Mesenchymal stem cell (in vitro differentiated cells and primary cell): ENCODE measurements at regions not wholly inside any gene's neighbourhood (a gene's known extent, or its start where the extent isn't known, plus 50 kb on each side); places are given as distances from the start of the nearest gene placed in this dataset.

Experiments
- DNase-seq: peaks from one replicate; pipeline ENCODE4 v3.0.0-alpha.2; 2013
- H2AFZ ChIP-seq: one replicate; pipeline ENCODE4 v1.6.1; 2013; ENCODE audit warnings: low read depth, mild to moderate bottlenecking, control low read depth, inconsistent platforms, low read length, moderate library complexity
- H2AK5ac ChIP-seq: 2 replicates; pipeline ENCODE4 v1.6.1; 2013; ENCODE audit warnings: low read length, moderate library complexity, mild to moderate bottlenecking, inconsistent platforms; ENCODE audit not compliant: severe bottlenecking
- H2BK120ac ChIP-seq: one replicate; pipeline ENCODE4 v1.6.1; 2013; ENCODE audit warnings: low read depth, mild to moderate bottlenecking, inconsistent platforms, low read length, moderate library complexity
- H2BK12ac ChIP-seq, 2 experiments: one replicate each; pipeline ENCODE4 v1.6.1; 2013; ENCODE audit warnings: inconsistent platforms in 2 of 2, low read length in 2 of 2, mild to moderate bottlenecking in 2 of 2, moderate library complexity in 2 of 2, control low read depth in 1 of 2
- H2BK15ac ChIP-seq: one replicate; pipeline ENCODE4 v1.6.1; 2013; ENCODE audit warnings: mild to moderate bottlenecking, low read depth, inconsistent platforms; ENCODE audit not compliant: poor library complexity, severe bottlenecking
- H2BK5ac ChIP-seq: 2 replicates; pipeline ENCODE4 v1.6.1; 2013; ENCODE audit warnings: low read depth, mild to moderate bottlenecking, low read length, control low read depth, inconsistent platforms; ENCODE audit not compliant: poor library complexity, severe bottlenecking
- H3K14ac ChIP-seq, 2 experiments: one replicate each; pipeline ENCODE4 v1.6.1; 2013; ENCODE audit warnings: inconsistent platforms in 2 of 2, low read length in 2 of 2, control low read depth in 1 of 2, mild to moderate bottlenecking in 1 of 2, moderate library complexity in 1 of 2
- H3K18ac ChIP-seq, 2 experiments: one replicate each; pipeline ENCODE4 v1.6.1; 2013; ENCODE audit warnings: inconsistent platforms in 2 of 2, low read length in 2 of 2, control low read depth in 1 of 2, low read depth in 1 of 2, mild to moderate bottlenecking in 1 of 2
- H3K23ac ChIP-seq, 2 experiments: one replicate each; pipeline ENCODE4 v1.6.1; 2013; ENCODE audit warnings: inconsistent platforms in 2 of 2, low read length in 2 of 2, mild to moderate bottlenecking in 2 of 2, moderate library complexity in 2 of 2, control low read depth in 1 of 2
- H3K27ac ChIP-seq: 2 replicates; pipeline ENCODE4 v1.5.1; 2013; ENCODE audit warnings: mild to moderate bottlenecking, moderate library complexity, low read length, control low read depth, inconsistent platforms; ENCODE audit not compliant: poor library complexity, severe bottlenecking
- H3K27me3 ChIP-seq, 2 experiments: 2 replicates each; pipeline versions ENCODE4 v1.6.1 to v1.7.0; 2013; ENCODE audit warnings: low read length in 2 of 2, mild to moderate bottlenecking in 2 of 2, moderate library complexity in 2 of 2, control low read depth in 1 of 2, inconsistent platforms in 1 of 2; ENCODE audit not compliant: control insufficient read depth in 1 of 2, insufficient read depth in 1 of 2
- H3K36me3 ChIP-seq, 2 experiments: 2 replicates each; pipeline versions ENCODE4 v1.6.1 to v1.7.0; 2013; ENCODE audit warnings: low read length in 2 of 2, control low read depth in 1 of 2, inconsistent platforms in 1 of 2, low read depth in 1 of 2, mild to moderate bottlenecking in 1 of 2; ENCODE audit not compliant: insufficient read depth in 2 of 2, control insufficient read depth in 1 of 2
- H3K4ac ChIP-seq, 2 experiments: one replicate each; pipeline ENCODE4 v1.6.1; 2013; ENCODE audit warnings: inconsistent platforms in 2 of 2, low read length in 2 of 2, mild to moderate bottlenecking in 2 of 2, moderate library complexity in 2 of 2, control low read depth in 1 of 2, low read depth in 1 of 2
- H3K4me1 ChIP-seq: 2 replicates; pipeline ENCODE4 v1.6.1; 2013; ENCODE audit warnings: low read depth, low read length, control low read depth; ENCODE audit not compliant: control insufficient read depth, insufficient read depth
- H3K4me2 ChIP-seq: 2 replicates; pipeline ENCODE4 v1.6.1; 2013; ENCODE audit warnings: low read length, mild to moderate bottlenecking, inconsistent platforms; ENCODE audit not compliant: poor library complexity, severe bottlenecking
- H3K4me3 ChIP-seq, 2 experiments: 2 replicates each; pipeline versions ENCODE4 v1.5.1 to v1.7.0; 2013; ENCODE audit warnings: low read length in 2 of 2, mild to moderate bottlenecking in 2 of 2, control low read depth in 1 of 2, low read depth in 1 of 2; ENCODE audit not compliant: insufficient read depth in 1 of 2
- H3K79me1 ChIP-seq: replicated peaks from 2 replicates; pipeline ENCODE4 v1.6.1; 2013; ENCODE audit warnings: mild to moderate bottlenecking, control low read depth, low read length, inconsistent platforms; ENCODE audit not compliant: poor library complexity, severe bottlenecking
- H3K9ac ChIP-seq: 2 replicates; pipeline ENCODE4 v1.7.0; 2013; ENCODE audit warnings: mild to moderate bottlenecking, low read length, moderate library complexity
- H3K9me3 ChIP-seq: 2 replicates; pipeline ENCODE4 v1.7.0; 2013; ENCODE audit warnings: mild to moderate bottlenecking, low read length; ENCODE audit not compliant: control insufficient read depth
- H4K8ac ChIP-seq: one replicate; pipeline ENCODE4 v1.6.1; 2013; ENCODE audit warnings: inconsistent platforms, mild to moderate bottlenecking, low read length, moderate library complexity
- H4K91ac ChIP-seq: one replicate; pipeline ENCODE4 v1.6.1; 2013; ENCODE audit warnings: mild to moderate bottlenecking, low read length, inconsistent platforms
- WGBS: methylation state at CpG from one replicate; pipeline ENCODE4 v1.1.7; 2013; ENCODE audit warnings: mixed read lengths; 5-methylcytosine and 5-hydroxymethylcytosine counted together

DNA sequence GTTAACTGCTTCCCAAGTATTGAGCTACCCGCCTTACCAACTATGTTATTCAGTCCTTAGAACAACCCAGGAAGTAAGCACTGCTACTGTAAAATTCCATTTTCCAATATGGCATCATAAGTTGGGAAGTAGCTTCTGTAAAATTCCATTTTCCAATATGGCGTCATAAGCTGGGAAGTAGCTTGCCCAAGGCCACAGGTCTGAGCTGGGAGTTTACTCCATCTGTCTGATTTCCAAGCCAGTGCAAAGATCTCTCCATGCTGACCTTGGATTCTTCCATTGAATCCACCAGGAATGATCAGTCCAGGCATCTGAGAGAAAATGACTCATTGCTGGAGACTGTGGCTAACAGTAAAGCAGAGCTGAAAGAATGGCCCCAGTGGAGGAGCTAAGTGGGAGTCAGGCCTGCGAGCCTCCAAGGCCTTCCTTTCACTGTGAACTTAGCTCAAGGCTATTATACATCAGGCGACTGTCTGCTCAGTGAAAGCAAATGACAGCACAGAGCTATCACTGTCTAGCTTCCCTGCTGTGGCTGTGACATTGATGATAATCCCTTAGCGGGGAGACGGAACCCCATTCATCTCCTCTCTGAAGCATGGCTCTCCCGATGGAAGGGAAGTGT is 430.4 kb downstream of the HAPSTR1 start:
- Histone ChIP-seq H2AK5ac (no peak overlapping the region), H3K9me3 (no peaks in the 10 kb centered on the region), H3K27me3 (no peaks in the 10 kb centered on the region), H3K14ac (no peak overlapping the region), H4K91ac (no peak overlapping the region), H3K4ac (no peak overlapping the region), H2BK120ac (no peak overlapping the region), H2BK15ac (no peak overlapping the region), H3K23ac (no peak overlapping the region), H3K18ac (no peak overlapping the region), H3K79me1 (no peaks in the 10 kb centered on the region), H3K9ac (no peak overlapping the region), H3K27ac (no peak overlapping the region), H3K4me1 (no peaks in the 10 kb centered on the region), H2AFZ (no peak overlapping the region), H3K36me3 (no peaks in the 10 kb centered on the region), H3K4me2 (no peak overlapping the region), H2BK12ac (no peak overlapping the region), H2BK5ac (no peak overlapping the region), H3K4me3 (no peak overlapping the region), H4K8ac (no peak overlapping the region)
- no peak for DNase-seq
- 40% methylated on average over 7 of the region's 7 CpGs for WGBS

DNA sequence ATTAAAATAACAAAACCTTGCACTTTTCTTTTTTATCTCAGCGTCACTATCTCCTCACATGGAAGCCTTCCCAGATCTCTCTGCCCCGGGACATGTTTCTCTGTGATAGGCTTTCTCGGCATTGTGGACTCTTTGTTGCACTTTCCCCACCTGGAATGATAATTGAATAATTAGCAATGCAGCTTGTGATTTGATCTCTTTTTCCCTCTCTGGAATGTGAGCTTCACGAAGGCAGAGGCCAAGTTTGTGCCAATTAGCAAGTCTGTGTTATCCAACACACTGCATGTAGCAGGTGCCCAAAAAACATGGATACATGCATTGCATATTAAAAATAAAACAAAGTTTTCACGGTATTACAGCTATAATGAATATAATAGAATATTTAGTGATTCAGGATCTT is 431.2 kb downstream of the HAPSTR1 start:
- no peak overlapping the region for H3K27ac ChIP-seq
- H3K4me3 ChIP-seq: no peak overlapping the region
- no peaks in the 10 kb centered on the region for H3K9me3 ChIP-seq
- no peaks in the 10 kb centered on the region for H3K36me3 ChIP-seq
- H4K8ac ChIP-seq: no peak overlapping the region
- H3K4me2 ChIP-seq: no peak overlapping the region
- no peak overlapping the region for H3K9ac ChIP-seq
- no peaks in the 10 kb centered on the region for H3K79me1 ChIP-seq
- no peak overlapping the region for H3K14ac ChIP-seq
- no peak for DNase-seq
- no peaks in the 10 kb centered on the region for H3K27me3 ChIP-seq
- H3K18ac ChIP-seq: no peak overlapping the region
- H2BK120ac ChIP-seq: no peak overlapping the region
- H2AK5ac ChIP-seq: no peak overlapping the region
- no peak overlapping the region for H3K23ac ChIP-seq
- no peaks in the 10 kb centered on the region for H3K4me1 ChIP-seq
- H2BK12ac ChIP-seq: no peak overlapping the region
- H2BK15ac ChIP-seq: no peak overlapping the region
- WGBS: 54% methylated on average over 4 of the region's 5 CpGs
- H3K4ac ChIP-seq: no peak overlapping the region
- H4K91ac ChIP-seq: no peak overlapping the region
- no peak overlapping the region for H2AFZ ChIP-seq
- no peak overlapping the region for H2BK5ac ChIP-seq

DNA sequence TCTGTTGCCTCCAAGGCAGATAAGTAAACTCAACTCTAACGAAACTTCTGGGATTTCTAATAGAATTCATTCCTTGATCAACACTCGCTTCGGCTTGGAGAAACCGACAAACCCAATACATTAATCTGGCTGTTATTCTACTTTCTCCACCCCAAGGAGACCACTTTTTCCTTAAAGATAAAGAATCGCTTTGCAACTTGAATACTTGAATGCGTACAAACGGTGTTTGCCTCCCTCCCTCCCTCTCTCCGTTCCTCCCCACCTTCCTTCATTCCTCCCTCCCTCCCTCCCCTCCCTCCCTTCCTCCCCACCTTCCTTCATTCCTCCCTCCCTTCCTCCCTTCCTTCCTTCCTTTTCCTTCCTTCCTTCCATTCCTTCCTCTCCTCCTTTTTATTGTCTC is 432.6 kb downstream of the HAPSTR1 start:
- H3K27ac ChIP-seq: no peak overlapping the region
- no peak overlapping the region for H2AFZ ChIP-seq
- no peak overlapping the region for H4K8ac ChIP-seq
- 69% methylated on average over 7 of the region's 8 CpGs for WGBS
- H3K14ac ChIP-seq: no peak overlapping the region
- no peak overlapping the region for H3K4ac ChIP-seq
- no peak overlapping the region for H3K18ac ChIP-seq
- H3K79me1 ChIP-seq: no peaks in the 10 kb centered on the region
- H2BK15ac ChIP-seq: no peak overlapping the region
- no peaks in the 10 kb centered on the region for H3K9me3 ChIP-seq
- H2AK5ac ChIP-seq: no peak overlapping the region
- H3K23ac ChIP-seq: no peak overlapping the region
- DNase-seq: no peak
- no peaks in the 10 kb centered on the region for H3K27me3 ChIP-seq
- H3K4me1 ChIP-seq: no peaks in the 10 kb centered on the region
- no peak overlapping the region for H2BK120ac ChIP-seq
- no peak overlapping the region for H4K91ac ChIP-seq
- H3K4me3 ChIP-seq: no peak overlapping the region
- H3K9ac ChIP-seq: no peak overlapping the region
- H3K36me3 ChIP-seq: no peaks in the 10 kb centered on the region
- no peak overlapping the region for H2BK12ac ChIP-seq
- no peak overlapping the region for H3K4me2 ChIP-seq
- no peak overlapping the region for H2BK5ac ChIP-seq

DNA sequence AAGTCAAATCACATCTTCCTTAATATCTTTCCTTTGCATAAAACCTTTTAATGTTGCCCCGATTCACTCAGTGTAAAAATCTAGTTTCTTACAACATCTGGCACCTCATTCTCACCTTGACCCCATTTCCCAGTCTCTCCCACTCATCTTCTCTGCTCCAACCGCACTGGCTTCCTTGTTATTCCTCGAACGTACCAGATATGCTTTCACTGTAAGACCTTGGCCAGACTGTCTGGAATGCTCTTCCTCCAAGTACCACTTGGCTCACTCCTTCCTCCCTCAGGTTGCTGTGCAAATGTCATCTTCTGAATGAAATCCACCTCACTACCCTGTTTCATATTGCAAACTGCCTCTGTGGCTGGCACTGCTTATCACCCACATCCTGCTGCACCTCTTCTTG is 433.6 kb downstream of the HAPSTR1 start:
- H3K4me1 ChIP-seq: no peaks in the 10 kb centered on the region
- no peak overlapping the region for H2BK12ac ChIP-seq
- no peak overlapping the region for H2BK15ac ChIP-seq
- no peak overlapping the region for H2BK5ac ChIP-seq
- no peak overlapping the region for H2BK120ac ChIP-seq
- H3K27ac ChIP-seq: no peak overlapping the region
- no peak overlapping the region for H3K4me2 ChIP-seq
- H3K9ac ChIP-seq: no peak overlapping the region
- no peak overlapping the region for H4K8ac ChIP-seq
- no peaks in the 10 kb centered on the region for H3K79me1 ChIP-seq
- no peaks in the 10 kb centered on the region for H3K27me3 ChIP-seq
- H3K4ac ChIP-seq: no peak overlapping the region
- no peak overlapping the region for H3K23ac ChIP-seq
- no peak overlapping the region for H3K18ac ChIP-seq
- H3K9me3 ChIP-seq: no peaks in the 10 kb centered on the region
- DNase-seq: no peak
- no peak overlapping the region for H2AK5ac ChIP-seq
- H3K36me3 ChIP-seq: no peaks in the 10 kb centered on the region
- H4K91ac ChIP-seq: no peak overlapping the region
- no peak overlapping the region for H3K4me3 ChIP-seq
- H3K14ac ChIP-seq: no peak overlapping the region
- no peak overlapping the region for H2AFZ ChIP-seq
- WGBS: 78% methylated on average over 4 of the region's 4 CpGs
